ENCODE measurements at regions not wholly inside any gene's neighbourhood (a gene's known extent, or its start where the extent isn't known, plus 50 kb on each side); places are given as distances from the start of the nearest gene placed in this dataset.

GRCh38 chr13:33665626-33666175 is 152.2 kb upstream of the RFC3 start:
- TF ChIP-seq POLR2A (IDR thresholded peaks at IDR 0.05) = no peak
- no peak for TF ChIP-seq CTCF (IDR thresholded peaks at IDR 0.05)

All from uterus (tissue), 2 donors.